ENCODE measurements at regions not wholly inside any gene's neighbourhood (a gene's known extent, or its start where the extent isn't known, plus 50 kb on each side); places are given as distances from the start of the nearest gene placed in this dataset.
"Not testable (repeated sequence)": the region's sequence is repeated elsewhere in the genome, so short reads cannot be mapped to it uniquely, and the experiment has no call there.

DNA sequence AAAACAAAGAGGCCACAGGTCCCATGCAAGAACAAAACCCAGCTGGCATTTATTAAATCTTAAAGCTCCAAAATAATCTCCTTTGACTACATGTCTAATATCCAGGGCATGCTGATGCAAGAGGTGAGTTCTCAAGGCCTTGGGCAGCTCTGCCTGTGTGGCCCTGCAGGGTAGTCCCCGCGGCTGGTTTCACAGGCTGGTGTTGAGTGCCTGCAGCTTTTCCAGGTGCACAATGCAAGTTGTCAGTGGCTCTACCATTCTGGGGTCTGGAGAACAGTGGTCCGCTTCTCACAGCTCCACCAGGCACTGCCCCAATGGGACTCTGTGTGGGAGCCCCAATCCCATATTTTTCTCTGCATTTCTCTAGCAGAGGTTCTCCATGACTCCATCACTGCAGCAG lies 54.4 kb upstream of the HCN1 start:
- Histone ChIP-seq H3K9me3 (ENCODE audit: control extremely low read depth in 1 of 5, control insufficient read depth in 4 of 5, insufficient read depth in 2 of 5, low read depth in 1 of 5, low read length in 4 of 5) (peaks cover 0 to 4% (median 0%) of the 10 kb centered on the region in 5 experiments), H3K4me1 (ENCODE audit: control extremely low read depth in 1 of 4, control insufficient read depth in 4 of 4, insufficient read depth in 4 of 4, low read length in 3 of 4) (no peaks in the 10 kb centered on the region), H3K36me3 (ENCODE audit: control insufficient read depth in 4 of 4, insufficient read depth in 4 of 4, low read length in 3 of 4) (no peaks in the 10 kb centered on the region), H3K27ac (ENCODE audit: insufficient read depth in 1 of 2, low read depth in 1 of 2, low read length in 2 of 2, poor library complexity in 1 of 2, severe bottlenecking in 2 of 2) (no peak overlapping the region), H3K4me3 (ENCODE audit: control insufficient read depth in 1 of 7, extremely low read depth in 1 of 7, insufficient read depth in 4 of 7, low read depth in 2 of 7, low read length in 6 of 7) (no peak overlapping the region), H3K27me3 (replicated peaks in 2 of 5; ENCODE audit: control insufficient read depth in 4 of 5, insufficient read depth in 5 of 5, low read length in 4 of 5) (no peaks in the 10 kb centered on the region)
- 97% methylated on average over 3 of the region's 3 CpGs for WGBS (ENCODE audit: insufficient coverage)
- ChIA-PET CTCF (no interaction called here), POLR2A (no interaction called here)
- DNase-seq: no peak

GRCh38 chr5:45748511-45748910 lies 52.3 kb upstream of the HCN1 start:
- DNase-seq; H3K27ac ChIP-seq (ENCODE audit: insufficient read depth in 1 of 2, low read depth in 1 of 2, low read length in 2 of 2, poor library complexity in 1 of 2, severe bottlenecking in 2 of 2); H3K4me3 ChIP-seq (ENCODE audit: control insufficient read depth in 1 of 7, extremely low read depth in 1 of 7, insufficient read depth in 4 of 7, low read depth in 2 of 7, low read length in 6 of 7); H3K4me1 ChIP-seq (ENCODE audit: control extremely low read depth in 1 of 4, control insufficient read depth in 4 of 4, insufficient read depth in 4 of 4, low read length in 3 of 4); H3K27me3 ChIP-seq (replicated peaks in 2 of 5; ENCODE audit: control insufficient read depth in 4 of 5, insufficient read depth in 5 of 5, low read length in 4 of 5); H3K36me3 ChIP-seq (ENCODE audit: control insufficient read depth in 4 of 4, insufficient read depth in 4 of 4, low read length in 3 of 4); CTCF ChIA-PET; POLR2A ChIA-PET; H3K9me3 ChIP-seq (ENCODE audit: control extremely low read depth in 1 of 5, control insufficient read depth in 4 of 5, insufficient read depth in 2 of 5, low read depth in 1 of 5, low read length in 4 of 5): not testable (repeated sequence)
- WGBS (ENCODE audit: insufficient coverage): 68% methylated on average over 3 of the region's 4 CpGs
